Endodermal cell (in vitro differentiated cells): ENCODE measurements at regions not wholly inside any gene's neighbourhood (a gene's known extent, or its start where the extent isn't known, plus 50 kb on each side); places are given as distances from the start of the nearest gene placed in this dataset.

ENCODE experiments used
- DNase-seq: peaks from one replicate; pipeline ENCODE4 v3.0.0-alpha.2; 2017
- H3K27ac ChIP-seq: 2 replicates; pipeline ENCODE4 v1.5.1; 2013; ENCODE audit warnings: mild to moderate bottlenecking, low read depth, low read length, moderate library complexity
- H3K27me3 ChIP-seq: 2 replicates; pipeline ENCODE4 v1.6.1; 2013; ENCODE audit warnings: mild to moderate bottlenecking, low read length, moderate library complexity; ENCODE audit not compliant: insufficient read depth, control insufficient read depth, poor library complexity, severe bottlenecking
- H3K36me3 ChIP-seq: 2 replicates; pipeline ENCODE4 v1.7.0; 2013; ENCODE audit warnings: mild to moderate bottlenecking, low read length, moderate library complexity; ENCODE audit not compliant: control insufficient read depth, insufficient read depth
- H3K4me1 ChIP-seq: one replicate; pipeline ENCODE4 v1.7.0; 2013; ENCODE audit warnings: low read length; ENCODE audit not compliant: control insufficient read depth, insufficient read depth
- H3K4me3 ChIP-seq: 2 replicates; pipeline ENCODE4 v1.5.1; 2013; ENCODE audit warnings: mild to moderate bottlenecking, low read length, moderate library complexity
- H3K9ac ChIP-seq: 2 replicates; pipeline ENCODE4 v1.6.1; 2013; ENCODE audit warnings: mild to moderate bottlenecking, low read length, moderate library complexity; ENCODE audit not compliant: poor library complexity, severe bottlenecking; ENCODE audit errors: extremely low read depth
- H3K9me3 ChIP-seq: 2 replicates; pipeline ENCODE4 v1.6.1; 2013; ENCODE audit warnings: mild to moderate bottlenecking, low read length, moderate library complexity; ENCODE audit not compliant: control insufficient read depth
- H3K27ac Mint-ChIP-seq: 2 replicates; pipeline ENCODE4 v1.8.0; 2020; ENCODE audit warnings: mixed read lengths
- H3K27me3 Mint-ChIP-seq: 2 replicates; pipeline ENCODE4 v1.8.0; 2021; ENCODE audit warnings: mild to moderate bottlenecking, mixed read lengths; ENCODE audit not compliant: insufficient read depth
- H3K36me3 Mint-ChIP-seq: 2 replicates; pipeline ENCODE4 v1.8.0; 2020; ENCODE audit warnings: low read depth, mixed read lengths
- H3K4me1 Mint-ChIP-seq: 2 replicates; pipeline ENCODE4 v1.8.0; 2020; ENCODE audit warnings: mixed read lengths
- H3K4me3 Mint-ChIP-seq: 2 replicates; pipeline ENCODE4 v1.8.0; 2020; ENCODE audit warnings: mild to moderate bottlenecking, moderate library complexity, mixed read lengths
- H3K9me3 Mint-ChIP-seq: 2 replicates; pipeline ENCODE4 v1.8.0; 2020; ENCODE audit warnings: mild to moderate bottlenecking, mixed read lengths
- WGBS, 2 experiments: methylation state at CpG; one replicate each; pipeline versions ENCODE4 v1.1.5 to v1.1.7; 2013; ENCODE audit warnings: missing lambda C conversion rate in 2 of 2, mixed read lengths in 1 of 2; ENCODE audit not compliant: insufficient coverage in 1 of 2, insufficient read length in 1 of 2; 5-methylcytosine and 5-hydroxymethylcytosine counted together
- TF ChIP-seq, protein P1 (sequence below): fragments of 200-600 bp; sonication (generic); conservative IDR thresholded peaks from 2 replicates; pipeline ENCODE4 v1.5.0; 2021; ENCODE audit warnings: antibody characterized with exemption, mild to moderate bottlenecking

DNA sequence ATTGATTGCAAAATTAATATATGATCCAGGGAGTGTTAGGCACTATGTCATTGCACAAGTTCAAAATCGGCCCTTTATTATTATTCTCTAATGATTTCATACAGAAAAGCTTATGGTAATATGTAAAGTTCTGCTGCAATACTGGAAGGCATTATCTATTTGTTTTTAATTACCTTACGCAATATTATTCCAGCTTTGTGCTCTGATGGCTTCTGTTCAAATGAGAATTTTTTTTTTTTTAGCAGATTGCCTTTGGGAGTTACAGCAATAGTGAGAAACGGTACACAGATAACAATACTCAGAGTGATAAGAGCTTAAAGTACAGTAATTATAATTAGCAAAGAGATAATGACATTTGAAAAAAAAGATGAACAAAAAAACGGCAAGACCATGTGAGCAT is 602.2 kb upstream of the ALCAM start:
- Mint-ChIP-seq H3K4me3 (no peak overlapping the region), H3K36me3 (no peaks in the 10 kb centered on the region), H3K27me3 (no peaks in the 10 kb centered on the region), H3K27ac (no peak overlapping the region), H3K9me3 (no peaks in the 10 kb centered on the region), H3K4me1 (no peaks in the 10 kb centered on the region)
- no peak overlapping the region for H3K9ac ChIP-seq
- TF ChIP-seq, protein P1, sequence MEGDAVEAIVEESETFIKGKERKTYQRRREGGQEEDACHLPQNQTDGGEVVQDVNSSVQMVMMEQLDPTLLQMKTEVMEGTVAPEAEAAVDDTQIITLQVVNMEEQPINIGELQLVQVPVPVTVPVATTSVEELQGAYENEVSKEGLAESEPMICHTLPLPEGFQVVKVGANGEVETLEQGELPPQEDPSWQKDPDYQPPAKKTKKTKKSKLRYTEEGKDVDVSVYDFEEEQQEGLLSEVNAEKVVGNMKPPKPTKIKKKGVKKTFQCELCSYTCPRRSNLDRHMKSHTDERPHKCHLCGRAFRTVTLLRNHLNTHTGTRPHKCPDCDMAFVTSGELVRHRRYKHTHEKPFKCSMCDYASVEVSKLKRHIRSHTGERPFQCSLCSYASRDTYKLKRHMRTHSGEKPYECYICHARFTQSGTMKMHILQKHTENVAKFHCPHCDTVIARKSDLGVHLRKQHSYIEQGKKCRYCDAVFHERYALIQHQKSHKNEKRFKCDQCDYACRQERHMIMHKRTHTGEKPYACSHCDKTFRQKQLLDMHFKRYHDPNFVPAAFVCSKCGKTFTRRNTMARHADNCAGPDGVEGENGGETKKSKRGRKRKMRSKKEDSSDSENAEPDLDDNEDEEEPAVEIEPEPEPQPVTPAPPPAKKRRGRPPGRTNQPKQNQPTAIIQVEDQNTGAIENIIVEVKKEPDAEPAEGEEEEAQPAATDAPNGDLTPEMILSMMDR, result no peak
- H3K27ac ChIP-seq, result no peak overlapping the region
- H3K4me1 ChIP-seq, result no peaks in the 10 kb centered on the region
- no peaks in the 10 kb centered on the region for H3K9me3 ChIP-seq
- H3K27me3 ChIP-seq, result no peaks in the 10 kb centered on the region
- no peak for DNase-seq
- WGBS, 2 experiments, result 89 to 94% methylated on average over 1 to 4 of the region's 4 CpGs
- H3K4me3 ChIP-seq, result no peak overlapping the region
- no peaks in the 10 kb centered on the region for H3K36me3 ChIP-seq

GRCh38 chr3:104768886-104769285 is 597.8 kb upstream of the ALCAM start:
- Mint-ChIP-seq H3K36me3 (no peaks in the 10 kb centered on the region), H3K27me3 (no peaks in the 10 kb centered on the region), H3K4me3 (no peak overlapping the region), H3K27ac (no peak overlapping the region), H3K9me3 (no peaks in the 10 kb centered on the region), H3K4me1 (no peaks in the 10 kb centered on the region)
- H3K27ac ChIP-seq, result no peak overlapping the region
- H3K4me1 ChIP-seq, result no peaks in the 10 kb centered on the region
- no peaks in the 10 kb centered on the region for H3K9me3 ChIP-seq
- WGBS, 2 experiments, result 85% methylated on average over 3 of the region's 3 CpGs; no CpG with 5 or more reads in 1 of the 2 experiments
- H3K9ac ChIP-seq, result no peak overlapping the region
- no peaks in the 10 kb centered on the region for H3K27me3 ChIP-seq
- no peak overlapping the region for H3K4me3 ChIP-seq
- TF ChIP-seq, protein P1, result no peak
- no peak for DNase-seq
- H3K36me3 ChIP-seq, result no peaks in the 10 kb centered on the region

DNA sequence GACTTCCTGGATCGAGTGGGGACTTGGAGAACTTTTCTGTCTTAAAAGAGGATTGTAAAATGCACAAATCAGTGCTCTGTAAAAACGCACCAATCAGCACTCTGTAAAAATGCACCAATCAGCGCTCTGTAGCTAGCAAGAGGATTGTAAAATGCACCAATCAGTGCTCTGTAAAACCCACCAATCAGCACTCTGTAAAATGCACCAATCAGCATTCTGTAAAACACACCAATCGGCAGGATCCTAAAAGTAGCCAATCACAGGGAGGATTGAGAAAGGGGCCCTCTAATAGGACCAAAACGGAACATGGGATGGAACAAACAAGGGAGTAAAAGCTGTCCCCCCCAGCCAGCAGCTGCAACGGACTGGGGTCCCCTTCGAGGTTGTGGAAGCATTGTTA is 587.4 kb upstream of the ALCAM start:
- no peaks in the 10 kb centered on the region for H3K36me3 ChIP-seq
- no peaks in the 10 kb centered on the region for H3K4me1 Mint-ChIP-seq

More for the DNA sequence above, 587.4 kb upstream of the ALCAM start:
- Mint-ChIP-seq H3K27me3 (no peaks in the 10 kb centered on the region), H3K9me3 (peaks cover 6% of the 10 kb centered on the region), H3K27ac (no peak overlapping the region), H3K36me3 (no peaks in the 10 kb centered on the region), H3K4me3 (no peak overlapping the region)
- Histone ChIP-seq H3K9me3 (peaks cover 5% of the 10 kb centered on the region), H3K4me3 (no peak overlapping the region), H3K27ac (no peak overlapping the region), H3K4me1 (no peaks in the 10 kb centered on the region), H3K27me3 (no peaks in the 10 kb centered on the region), H3K9ac (no peak overlapping the region)
- TF ChIP-seq, protein P1, result no peak
- DNase-seq, result no peak
- WGBS, 2 experiments, result 96 to 97% methylated on average over 4 to 7 of the region's 7 CpGs
